Hippocampal formation (tissue), 2 donors: ENCODE measurements at regions not wholly inside any gene's neighbourhood (a gene's known extent, or its start where the extent isn't known, plus 50 kb on each side); places are given as distances from the start of the nearest gene placed in this dataset.
"Not testable (repeated sequence)": the region's sequence is repeated elsewhere in the genome, so short reads cannot be mapped to it uniquely, and the experiment has no call there.

Experiments used
- DNase-seq, 2 donors: peaks; one replicate each; lab custom pipeline; 2025; lab: John Stamatoyannopoulos, UW

GRCh38 chr17:51387986-51388385, 127.6 kb downstream of the UTP18 start:
- DNase-seq = no peak

- DNase-seq = no peak
These were observed 129.5 kb downstream of the UTP18 start for GRCh38 chr17:51389875-51390274.

GRCh38 chr17:51391982-51392654, 131.8 kb downstream of the UTP18 start:
- DNase-seq = no peak

GRCh38 chr17:51395621-51396020, 135.3 kb downstream of the UTP18 start:
- DNase-seq = no peak

GRCh38 chr17:51397361-51398127, 137.2 kb downstream of the UTP18 start:
- DNase-seq = no peak

GRCh38 chr17:51398128-51398525, 137.8 kb downstream of the UTP18 start:
- no peak for DNase-seq

- no peak for DNase-seq
These were observed 138.3 kb downstream of the UTP18 start for GRCh38 chr17:51398687-51399086.

GRCh38 chr17:51401279-51401678, 140.9 kb downstream of the UTP18 start:
- DNase-seq = no peak

- DNase-seq = no peak
These were observed 142.6 kb downstream of the UTP18 start for GRCh38 chr17:51402899-51403298.

GRCh38 chr17:51407576-51407975, 147.2 kb downstream of the UTP18 start:
- no peak for DNase-seq

GRCh38 chr17:51419476-51419875, 159.1 kb downstream of the UTP18 start:
- no peak for DNase-seq

- no peak for DNase-seq
These were observed 161.2 kb downstream of the UTP18 start for GRCh38 chr17:51421525-51421924.

GRCh38 chr17:51422634-51423033, 162.3 kb downstream of the UTP18 start:
- DNase-seq = no peak

- DNase-seq = no peak
These were observed 163.2 kb downstream of the UTP18 start for GRCh38 chr17:51423421-51424160.

- DNase-seq = no peak
These were observed 165.4 kb downstream of the UTP18 start for GRCh38 chr17:51425773-51426172.

- DNase-seq = no peak
These were observed 167.0 kb downstream of the UTP18 start for GRCh38 chr17:51427323-51427811.

- no peak for DNase-seq
These were observed 167.5 kb downstream of the UTP18 start for GRCh38 chr17:51427856-51428255.

GRCh38 chr17:51428668-51429495, 168.5 kb downstream of the UTP18 start:
- no peak for DNase-seq

- DNase-seq = not testable (repeated sequence)
These were observed 169.6 kb downstream of the UTP18 start for GRCh38 chr17:51429938-51430337.

- DNase-seq = no peak
These were observed 170.2 kb downstream of the UTP18 start for GRCh38 chr17:51430591-51430990.

- no peak for DNase-seq
These were observed 174.3 kb downstream of the UTP18 start for GRCh38 chr17:51434434-51435170.
